Mesothelial cell of epicardium (in vitro differentiated cells): ENCODE measurements at regions not wholly inside any gene's neighbourhood (a gene's known extent, or its start where the extent isn't known, plus 50 kb on each side); places are given as distances from the start of the nearest gene placed in this dataset.

ENCODE experiments used
- DNase-seq, 2 experiments: peaks; one replicate each; pipeline ENCODE4 v3.0.0; 2021; ENCODE audit warnings: low spot score in 2 of 2; ENCODE audit not compliant: unreplicated experiment in 2 of 2
- H3K27ac Mint-ChIP-seq: 2 replicates; pipeline ENCODE4 v1.8.0; 2021; ENCODE audit warnings: mixed read lengths
- H3K27me3 Mint-ChIP-seq: 2 replicates; pipeline ENCODE4 v1.8.0; 2021; ENCODE audit warnings: low read depth, mixed read lengths
- H3K36me3 Mint-ChIP-seq: 2 replicates; pipeline ENCODE4 v1.8.0; 2021; ENCODE audit warnings: mixed read lengths
- H3K4me1 Mint-ChIP-seq: 2 replicates; pipeline ENCODE4 v1.8.0; 2021; ENCODE audit warnings: mixed read lengths
- H3K4me3 Mint-ChIP-seq: 2 replicates; pipeline ENCODE4 v1.8.0; 2021; ENCODE audit warnings: mild to moderate bottlenecking, moderate library complexity, mixed read lengths
- H3K9me3 Mint-ChIP-seq: 2 replicates; pipeline ENCODE4 v1.8.0; 2021; ENCODE audit warnings: mixed read lengths
- CTCF ChIP-seq: fragments of 200-600 bp; sonication (generic); IDR thresholded peaks from one replicate; pipeline ENCODE4 v1.5.0; 2021; ENCODE audit warnings: antibody characterized with exemption; ENCODE audit not compliant: unreplicated experiment

GRCh38 chr2:7840651-7841380, 841.0 kb upstream of the ID2 start:
- H3K27ac Mint-ChIP-seq, result no peak overlapping the region
- DNase-seq, result no peak
- H3K9me3 Mint-ChIP-seq, result peaks cover 13% of the 10 kb centered on the region
- TF ChIP-seq CTCF, result no peak
- H3K4me1 Mint-ChIP-seq, result peaks cover 17% of the 10 kb centered on the region
- no peak overlapping the region for H3K4me3 Mint-ChIP-seq
- no peaks in the 10 kb centered on the region for H3K27me3 Mint-ChIP-seq
- no peaks in the 10 kb centered on the region for H3K36me3 Mint-ChIP-seq

GRCh38 chr2:7841751-7842150, 840.1 kb upstream of the ID2 start:
- no peak for DNase-seq

GRCh38 chr2:7844414-7844965, 837.4 kb upstream of the ID2 start:
- peaks cover 6% of the 10 kb centered on the region for H3K9me3 Mint-ChIP-seq
- no peaks in the 10 kb centered on the region for H3K27me3 Mint-ChIP-seq
- DNase-seq, result no peak
- no peak for TF ChIP-seq CTCF
- no peak overlapping the region for H3K27ac Mint-ChIP-seq
- H3K4me3 Mint-ChIP-seq, result no peak overlapping the region
- no peaks in the 10 kb centered on the region for H3K36me3 Mint-ChIP-seq
- H3K4me1 Mint-ChIP-seq, result peaks cover 36% of the 10 kb centered on the region

More at GRCh38 chr2:7841751-7842150, 840.1 kb upstream of the ID2 start:
- Mint-ChIP-seq H3K4me3 (no peak overlapping the region), H3K4me1 (peaks cover 16% of the 10 kb centered on the region), H3K27me3 (no peaks in the 10 kb centered on the region), H3K9me3 (peaks cover 9% of the 10 kb centered on the region), H3K27ac (no peak overlapping the region), H3K36me3 (no peaks in the 10 kb centered on the region)
- TF ChIP-seq CTCF, result no peak

- H3K4me3 Mint-ChIP-seq, result no peak overlapping the region
- DNase-seq, result no peak
- H3K27me3 Mint-ChIP-seq, result no peaks in the 10 kb centered on the region
- no peaks in the 10 kb centered on the region for H3K36me3 Mint-ChIP-seq
- H3K27ac Mint-ChIP-seq, result no peak overlapping the region
- no peak for TF ChIP-seq CTCF
- H3K9me3 Mint-ChIP-seq, result peaks cover 6% of the 10 kb centered on the region
- H3K4me1 Mint-ChIP-seq, result peaks cover 36% of the 10 kb centered on the region
Observed at GRCh38 chr2:7845332-7845731, 836.5 kb upstream of the ID2 start.

- Mint-ChIP-seq H3K36me3 (no peaks in the 10 kb centered on the region), H3K4me3 (no peak overlapping the region), H3K27ac (no peak overlapping the region), H3K9me3 (no peaks in the 10 kb centered on the region), H3K27me3 (no peaks in the 10 kb centered on the region), H3K4me1 (peaks cover 36% of the 10 kb centered on the region)
- DNase-seq, result no peak
- TF ChIP-seq CTCF, result no peak
Observed at GRCh38 chr2:7846607-7847006, 835.2 kb upstream of the ID2 start.
